NCI-H524 treated with DMSO at 0.1 percent for 48 hours (cell line): ENCODE measurements at regions not wholly inside any gene's neighbourhood (a gene's known extent, or its start where the extent isn't known, plus 50 kb on each side); places are given as distances from the start of the nearest gene placed in this dataset.

Experiments used
- DNase-seq: peaks from one replicate; lab custom pipeline; 2025; lab: John Stamatoyannopoulos, UW

- DNase-seq, result no peak
These were observed 176.0 kb downstream of the OLFM4 start for GRCh38 chr13:53204598-53204997.

GRCh38 chr13:53206455-53206854, 177.8 kb downstream of the OLFM4 start:
- DNase-seq, result no peak

GRCh38 chr13:53207556-53207955, 178.9 kb downstream of the OLFM4 start:
- DNase-seq, result peak; percentile 41

- no peak for DNase-seq
These were observed 185.8 kb downstream of the OLFM4 start for GRCh38 chr13:53214433-53214832.

- no peak for DNase-seq
These were observed 186.9 kb downstream of the OLFM4 start for GRCh38 chr13:53215563-53215962.

- DNase-seq, result no peak
These were observed 188.2 kb downstream of the OLFM4 start for GRCh38 chr13:53216773-53217172.

- no peak for DNase-seq
These were observed 188.6 kb downstream of the OLFM4 start for GRCh38 chr13:53217194-53217593.

GRCh38 chr13:53220038-53220437, 191.4 kb downstream of the OLFM4 start:
- DNase-seq, result no peak

GRCh38 chr13:53237696-53238095, 209.1 kb downstream of the OLFM4 start:
- DNase-seq, result no peak

GRCh38 chr13:53238261-53238660, 209.6 kb downstream of the OLFM4 start:
- DNase-seq, result no peak

GRCh38 chr13:53240401-53241025, 211.9 kb downstream of the OLFM4 start:
- no peak for DNase-seq

GRCh38 chr13:53241891-53242348, 213.3 kb downstream of the OLFM4 start:
- peak; percentile 66 for DNase-seq

GRCh38 chr13:53249236-53249635, 220.6 kb downstream of the OLFM4 start:
- DNase-seq, result no peak

- DNase-seq, result peak; percentile 50
These were observed 221.8 kb downstream of the OLFM4 start for GRCh38 chr13:53250272-53250875.

GRCh38 chr13:53250977-53251376, 222.4 kb downstream of the OLFM4 start:
- no peak for DNase-seq

- DNase-seq, result no peak
These were observed 225.9 kb downstream of the OLFM4 start for GRCh38 chr13:53254500-53254899.

GRCh38 chr13:53255795-53256194, 227.2 kb downstream of the OLFM4 start:
- DNase-seq, result no peak

- no peak for DNase-seq
These were observed 232.0 kb downstream of the OLFM4 start for GRCh38 chr13:53260594-53260993.

- no peak for DNase-seq
These were observed 236.3 kb downstream of the OLFM4 start for GRCh38 chr13:53264751-53265385.

- no peak for DNase-seq
These were observed 238.1 kb downstream of the OLFM4 start for GRCh38 chr13:53266757-53267156.

- no peak for DNase-seq
These were observed 241.0 kb downstream of the OLFM4 start for GRCh38 chr13:53269634-53270033.

- DNase-seq, result no peak
These were observed 244.3 kb downstream of the OLFM4 start for GRCh38 chr13:53272873-53273272.

- no peak for DNase-seq
These were observed 247.7 kb downstream of the OLFM4 start for GRCh38 chr13:53276265-53276664.
